ENCODE measurements at regions not wholly inside any gene's neighbourhood (a gene's known extent, or its start where the extent isn't known, plus 50 kb on each side); places are given as distances from the start of the nearest gene placed in this dataset.

GRCh38 chr2:40646642-40647041 lies 194.8 kb upstream of the SLC8A1 start:
- Histone ChIP-seq H3K4me1 (ENCODE audit: control insufficient read depth in 1 of 2, insufficient read depth in 2 of 2, low read length in 2 of 2) (no peaks in the 10 kb centered on the region), H3K27ac (ENCODE audit: low read depth in 1 of 2, low read length in 2 of 2) (no peak overlapping the region), H2AFZ (ENCODE audit: insufficient read depth, low read depth, low read length, poor library complexity, severe bottlenecking) (no peak overlapping the region), H3K9me3 (replicated peaks in 1 of 2; ENCODE audit: control insufficient read depth in 1 of 2, insufficient read depth in 1 of 2, low read length in 2 of 2) (no peaks in the 10 kb centered on the region), H3K79me2 (ENCODE audit: insufficient read depth, low read length) (no peaks in the 10 kb centered on the region), H3K4me3 (replicated peaks in 1 of 3; ENCODE audit: low read depth in 2 of 3, low read length in 3 of 3) (no peak overlapping the region), H3K9ac (ENCODE audit: insufficient read depth, low read length, poor library complexity, severe bottlenecking) (no peak overlapping the region), H3K36me3 (replicated peaks in 1 of 2; ENCODE audit: control insufficient read depth in 1 of 2, insufficient read depth in 2 of 2, low read length in 2 of 2) (no peaks in the 10 kb centered on the region), H3K27me3 (ENCODE audit: control insufficient read depth in 2 of 2, insufficient read depth in 2 of 2, low read length in 2 of 2) (no peaks in the 10 kb centered on the region), H3K4me2 (replicated peaks; ENCODE audit: extremely low read depth, low read length, poor library complexity, severe bottlenecking) (no peak overlapping the region), H4K20me1 (ENCODE audit: insufficient read depth, low read length) (no peaks in the 10 kb centered on the region)
- H3K4me1 Mint-ChIP-seq, result peaks cover under 1% of the 10 kb centered on the region
- intact Hi-C loops (cut with micrococcal nuclease), result no loop called here
- peaks cover 0 to 2% (median 0%) of the 10 kb centered on the region in 3 donors for H3K27me3 Mint-ChIP-seq (ENCODE audit: low read depth in 3 of 3)
- H3K27ac Mint-ChIP-seq, result no peak overlapping the region
- WGBS (ENCODE audit: insufficient coverage), result no CpG with 5 or more reads among the region's 2 CpGs
- H3K9me3 Mint-ChIP-seq, result no peaks in the 10 kb centered on the region
- no peak for TF ChIP-seq CTCF (IDR thresholded peaks at IDR 0.05)
- no peak overlapping the region for H3K4me3 Mint-ChIP-seq
- H3K36me3 Mint-ChIP-seq, result no peaks in the 10 kb centered on the region
- no peak for DNase-seq

- DNase-seq, result no peak
- Histone ChIP-seq H4K20me1 (ENCODE audit: insufficient read depth, low read length) (no peaks in the 10 kb centered on the region), H3K27ac (ENCODE audit: low read depth in 1 of 2, low read length in 2 of 2) (no peak overlapping the region), H3K79me2 (ENCODE audit: insufficient read depth, low read length) (no peaks in the 10 kb centered on the region), H2AFZ (ENCODE audit: insufficient read depth, low read depth, low read length, poor library complexity, severe bottlenecking) (no peak overlapping the region), H3K27me3 (ENCODE audit: control insufficient read depth in 2 of 2, insufficient read depth in 2 of 2, low read length in 2 of 2) (no peaks in the 10 kb centered on the region), H3K4me2 (replicated peaks; ENCODE audit: extremely low read depth, low read length, poor library complexity, severe bottlenecking) (no peak overlapping the region), H3K9ac (ENCODE audit: insufficient read depth, low read length, poor library complexity, severe bottlenecking) (no peak overlapping the region), H3K4me1 (ENCODE audit: control insufficient read depth in 1 of 2, insufficient read depth in 2 of 2, low read length in 2 of 2) (no peaks in the 10 kb centered on the region), H3K9me3 (replicated peaks in 1 of 2; ENCODE audit: control insufficient read depth in 1 of 2, insufficient read depth in 1 of 2, low read length in 2 of 2) (no peaks in the 10 kb centered on the region), H3K4me3 (replicated peaks in 1 of 3; ENCODE audit: low read depth in 2 of 3, low read length in 3 of 3) (no peak overlapping the region), H3K36me3 (replicated peaks in 1 of 2; ENCODE audit: control insufficient read depth in 1 of 2, insufficient read depth in 2 of 2, low read length in 2 of 2) (no peaks in the 10 kb centered on the region)
- intact Hi-C loops (cut with micrococcal nuclease), result no loop called here
- TF ChIP-seq CTCF (IDR thresholded peaks at IDR 0.05), result no peak
- no CpG with 5 or more reads among the region's 5 CpGs for WGBS (ENCODE audit: insufficient coverage)
- H3K9me3 Mint-ChIP-seq, result no peaks in the 10 kb centered on the region
- H3K27me3 Mint-ChIP-seq (ENCODE audit: low read depth in 3 of 3), result peaks cover 0 to 1% (median 0%) of the 10 kb centered on the region in 3 donors
- no peak overlapping the region for H3K4me3 Mint-ChIP-seq
- no peaks in the 10 kb centered on the region for H3K36me3 Mint-ChIP-seq
- H3K27ac Mint-ChIP-seq, result no peak overlapping the region
- no peaks in the 10 kb centered on the region for H3K4me1 Mint-ChIP-seq
Measured at GRCh38 chr2:40652155-40652554, 200.3 kb upstream of the SLC8A1 start.
